Neuronal stem cell (in vitro differentiated cells): ENCODE measurements at regions not wholly inside any gene's neighbourhood (a gene's known extent, or its start where the extent isn't known, plus 50 kb on each side); places are given as distances from the start of the nearest gene placed in this dataset.
"Not testable (repeated sequence)": the region's sequence is repeated elsewhere in the genome, so short reads cannot be mapped to it uniquely, and the experiment has no call there.

ENCODE experiments used
- DNase-seq: peaks from one replicate; pipeline ENCODE4 v3.0.0-alpha.2; 2013; ENCODE audit warnings: low spot score
- H2AFZ ChIP-seq: one replicate; pipeline ENCODE4 v1.6.1; 2013; ENCODE audit warnings: mild to moderate bottlenecking, low read length, inconsistent platforms
- H2AK5ac ChIP-seq: 2 replicates; pipeline ENCODE4 v1.6.1; 2013; ENCODE audit warnings: low read depth, mild to moderate bottlenecking, inconsistent platforms, low read length, moderate library complexity, mixed read lengths
- H2BK120ac ChIP-seq: 2 replicates; pipeline ENCODE4 v1.6.1; 2013; ENCODE audit warnings: low read depth, mild to moderate bottlenecking, inconsistent platforms, low read length, moderate library complexity, mixed read lengths
- H2BK12ac ChIP-seq: one replicate; pipeline ENCODE4 v1.6.1; 2013; ENCODE audit warnings: low read length, inconsistent platforms
- H2BK15ac ChIP-seq: 2 replicates; pipeline ENCODE4 v1.6.1; 2013; ENCODE audit warnings: mild to moderate bottlenecking, low read length, inconsistent platforms, mixed read lengths
- H2BK5ac ChIP-seq: one replicate; pipeline ENCODE4 v1.6.1; 2013; ENCODE audit warnings: inconsistent platforms, mild to moderate bottlenecking, low read length, moderate library complexity
- H3K14ac ChIP-seq: one replicate; pipeline ENCODE4 v1.6.1; 2013; ENCODE audit warnings: low read length, inconsistent platforms
- H3K18ac ChIP-seq: 2 replicates; pipeline ENCODE4 v1.6.1; 2013; ENCODE audit warnings: low read length, inconsistent platforms
- H3K23ac ChIP-seq: 2 replicates; pipeline ENCODE4 v1.6.1; 2013; ENCODE audit warnings: low read depth, mild to moderate bottlenecking, mixed read lengths, low read length, inconsistent platforms; ENCODE audit not compliant: poor library complexity
- H3K27ac ChIP-seq: replicated peaks from 3 replicates; pipeline ENCODE4 v1.5.1; 2013; ENCODE audit warnings: low read length, inconsistent platforms
- H3K27me3 ChIP-seq, 3 experiments: 2 replicates each; pipeline ENCODE4 v1.6.1; 2013; ENCODE audit warnings: low read length in 3 of 3, mild to moderate bottlenecking in 2 of 3, inconsistent platforms in 1 of 3, low read depth in 1 of 3, mixed read lengths in 1 of 3, moderate library complexity in 1 of 3; ENCODE audit not compliant: control insufficient read depth in 3 of 3, insufficient read depth in 3 of 3
- H3K36me3 ChIP-seq, 2 donors: replicated peaks in 1 of 2; 2 replicates each; pipeline ENCODE4 v1.6.1; 2013; ENCODE audit warnings: low read length in 2 of 2; ENCODE audit not compliant: control insufficient read depth in 2 of 2, insufficient read depth in 2 of 2
- H3K4ac ChIP-seq: 2 replicates; pipeline ENCODE4 v1.6.1; 2013; ENCODE audit warnings: inconsistent platforms, mild to moderate bottlenecking, low read length, moderate library complexity
- H3K4me1 ChIP-seq, 2 donors: 1 replicate in 1 of 2; 2 replicates in 1 of 2; pipeline ENCODE4 v1.6.1; 2013; ENCODE audit warnings: low read length in 2 of 2, low read depth in 1 of 2; ENCODE audit not compliant: control insufficient read depth in 2 of 2, insufficient read depth in 1 of 2
- H3K4me2 ChIP-seq: one replicate; pipeline ENCODE4 v1.6.1; 2013; ENCODE audit warnings: mild to moderate bottlenecking, low read length, inconsistent platforms; ENCODE audit not compliant: insufficient read depth, poor library complexity, severe bottlenecking
- H3K4me3 ChIP-seq, 2 donors: 2 replicates each; pipeline ENCODE4 v1.5.1; 2013; ENCODE audit warnings: low read length in 2 of 2, mild to moderate bottlenecking in 2 of 2, inconsistent platforms in 1 of 2, moderate library complexity in 1 of 2
- H3K79me1 ChIP-seq: one replicate; pipeline ENCODE4 v1.6.1; 2013; ENCODE audit warnings: low read depth, mild to moderate bottlenecking, inconsistent platforms, low read length, moderate library complexity
- H3K9ac ChIP-seq: one replicate; pipeline ENCODE4 v1.6.1; 2013; ENCODE audit warnings: mild to moderate bottlenecking, low read depth, low read length, inconsistent platforms; ENCODE audit not compliant: poor library complexity
- H3K9me3 ChIP-seq, 2 donors: replicated peaks in 1 of 2; 2 replicates each; pipeline versions ENCODE3 to v1.6.1; 2013; ENCODE audit warnings: low read length in 2 of 2, mild to moderate bottlenecking in 2 of 2, inconsistent platforms in 1 of 2, low read depth in 1 of 2, mixed read lengths in 1 of 2, moderate library complexity in 1 of 2; ENCODE audit not compliant: control insufficient read depth in 2 of 2, insufficient read depth in 1 of 2
- H4K8ac ChIP-seq: one replicate; pipeline ENCODE4 v1.6.1; 2013; ENCODE audit warnings: low read depth, mild to moderate bottlenecking, inconsistent platforms, low read length, moderate library complexity
- H4K91ac ChIP-seq: one replicate; pipeline ENCODE4 v1.6.1; 2013; ENCODE audit warnings: low read length, low read depth, mild to moderate bottlenecking, inconsistent platforms; ENCODE audit not compliant: poor library complexity
- WGBS, 2 donors: extraction: QIAGEN DNeasy Blood & Tissue Kit; methylation state at CpG; one replicate each; pipeline ENCODE4 v1.1.7; 2013; ENCODE audit warnings: missing lambda C conversion rate in 2 of 2, mixed read lengths in 1 of 2; ENCODE audit not compliant: insufficient read length in 2 of 2, insufficient replicate concordance in 1 of 2; ENCODE audit errors: extremely low coverage in 2 of 2; 5-methylcytosine and 5-hydroxymethylcytosine counted together

GRCh38 chr15:20017581-20017980 lies 524.0 kb downstream of the GOLGA6L6 start:
- H3K18ac ChIP-seq, H3K27me3 ChIP-seq, H3K36me3 ChIP-seq, H2BK120ac ChIP-seq, H3K4me2 ChIP-seq, H2AFZ ChIP-seq, H2BK5ac ChIP-seq, H3K9me3 ChIP-seq, H3K4me1 ChIP-seq, H2BK12ac ChIP-seq, H2BK15ac ChIP-seq, H3K9ac ChIP-seq, H3K4me3 ChIP-seq, H3K23ac ChIP-seq, H3K79me1 ChIP-seq, DNase-seq, H4K91ac ChIP-seq, H3K27ac ChIP-seq, H3K4ac ChIP-seq, H2AK5ac ChIP-seq, H4K8ac ChIP-seq, H3K14ac ChIP-seq: not testable (repeated sequence)
- WGBS, 2 donors: no CpG with 5 or more reads among the region's 8 CpGs

- not testable (repeated sequence) for H3K79me1 ChIP-seq, H4K91ac ChIP-seq, H4K8ac ChIP-seq, H3K14ac ChIP-seq, H2BK120ac ChIP-seq, H3K9me3 ChIP-seq, H3K4ac ChIP-seq, H3K27me3 ChIP-seq, H3K4me1 ChIP-seq, DNase-seq, H2BK5ac ChIP-seq, H3K4me3 ChIP-seq, H3K23ac ChIP-seq, H2AK5ac ChIP-seq, H3K9ac ChIP-seq, H3K18ac ChIP-seq, H2BK12ac ChIP-seq, H2AFZ ChIP-seq, H3K36me3 ChIP-seq, H3K4me2 ChIP-seq, H2BK15ac ChIP-seq, H3K27ac ChIP-seq
- no CpG with 5 or more reads among the region's 9 CpGs for WGBS, 2 donors
These were observed 524.7 kb downstream of the GOLGA6L6 start for GRCh38 chr15:20016941-20017340.

GRCh38 chr15:20012837-20013236 lies 528.8 kb downstream of the GOLGA6L6 start:
- H2BK5ac ChIP-seq, DNase-seq, H3K14ac ChIP-seq, H3K4me2 ChIP-seq, H4K91ac ChIP-seq, H3K27me3 ChIP-seq, H2BK12ac ChIP-seq, H3K36me3 ChIP-seq, H3K79me1 ChIP-seq, H3K9me3 ChIP-seq, H3K4me1 ChIP-seq, H2AK5ac ChIP-seq, H3K27ac ChIP-seq, H3K4ac ChIP-seq, H3K18ac ChIP-seq, H2BK15ac ChIP-seq, H3K23ac ChIP-seq, H3K4me3 ChIP-seq, H4K8ac ChIP-seq, H3K9ac ChIP-seq, H2BK120ac ChIP-seq, H2AFZ ChIP-seq: not testable (repeated sequence)
- WGBS, 2 donors: no CpG with 5 or more reads among the region's 2 CpGs

- H3K79me1 ChIP-seq, H3K27me3 ChIP-seq, H3K27ac ChIP-seq, H2AK5ac ChIP-seq, H2BK5ac ChIP-seq, H3K14ac ChIP-seq, DNase-seq, H2BK12ac ChIP-seq, H3K9me3 ChIP-seq, H3K4me1 ChIP-seq, H4K8ac ChIP-seq, H3K18ac ChIP-seq, H2AFZ ChIP-seq, H3K4me2 ChIP-seq, H2BK15ac ChIP-seq, H2BK120ac ChIP-seq, H3K4me3 ChIP-seq, H3K36me3 ChIP-seq, H4K91ac ChIP-seq, H3K23ac ChIP-seq, H3K4ac ChIP-seq, H3K9ac ChIP-seq: not testable (repeated sequence)
- WGBS, 2 donors: no CpG with 5 or more reads among the region's 9 CpGs
These were observed 530.8 kb downstream of the GOLGA6L6 start for GRCh38 chr15:20010759-20011158.
